Panc1 (cell line): ENCODE measurements at regions not wholly inside any gene's neighbourhood (a gene's known extent, or its start where the extent isn't known, plus 50 kb on each side); places are given as distances from the start of the nearest gene placed in this dataset.

Experiments used
- ATAC-seq: fragments of 200-7000 bp; cut with Tn5 transposase; 2 replicates; pipeline ENCODE4 v1.9.1; 2020; ENCODE audit warnings: mild to moderate bottlenecking, moderate library complexity
- BruUV-seq: library from RNA; stranded (reverse); fragments of 400-500 nt; replicated peaks from 2 replicates; lab custom pipeline; 2021; lab: Mats Ljungman, UMichigan
- CTCF ChIA-PET: fragments of 300-600 bp; sonication (Branson Sonifier 250); formaldehyde crosslinking; loops from one replicate; lab custom pipeline; 2022; ENCODE audit warnings: antibody characterized with exemption; lab: Charles Lee
- POLR2A ChIA-PET: fragments of 300-600 bp; sonication (Branson Sonifier 250); formaldehyde crosslinking; loops from one replicate; lab custom pipeline; 2022; ENCODE audit warnings: antibody characterized with exemption; lab: Charles Lee
- DNase-seq: peaks from one replicate; pipeline ENCODE4 v3.0.0-alpha.2; 2010; ENCODE audit warnings: low read depth, low spot score
- H3K27ac ChIP-seq: 2 replicates; pipeline ENCODE4 v1.5.1; 2011; ENCODE audit warnings: mild to moderate bottlenecking, low read length, inconsistent platforms
- H3K27me3 ChIP-seq: fragments of 200-500 bp; sonication (Bioruptor generic); 2 replicates; pipeline ENCODE4 v1.6.0; 2014; ENCODE audit warnings: low read length, inconsistent platforms; ENCODE audit not compliant: control insufficient read depth, insufficient read depth
- H3K36me3 ChIP-seq: fragments of 200-500 bp; sonication (Bioruptor generic); 2 replicates; pipeline ENCODE4 v1.5.1; 2014; ENCODE audit warnings: inconsistent platforms, mild to moderate bottlenecking, low read length, moderate library complexity; ENCODE audit not compliant: control insufficient read depth, insufficient read depth
- H3K4me1 ChIP-seq: 2 replicates; pipeline ENCODE4 v1.5.1; 2011; ENCODE audit warnings: inconsistent platforms, mild to moderate bottlenecking, low read length, moderate library complexity; ENCODE audit not compliant: control insufficient read depth, insufficient read depth
- H3K4me3 ChIP-seq, 2 experiments: 2 replicates each; pipeline ENCODE4 v1.5.1; 2011 to 2012; ENCODE audit warnings: low read depth in 2 of 2, low read length in 2 of 2, mild to moderate bottlenecking in 2 of 2, inconsistent platforms in 1 of 2, moderate library complexity in 1 of 2
- H3K9me3 ChIP-seq: fragments of 200-500 bp; sonication (Bioruptor generic); 2 replicates; pipeline ENCODE4 v1.5.1; 2014; ENCODE audit warnings: low read depth, mild to moderate bottlenecking, inconsistent platforms, low read length, moderate library complexity; ENCODE audit not compliant: control insufficient read depth, insufficient read depth
- POLR2AphosphoS5 ChIP-seq: IDR thresholded peaks from 2 replicates; pipeline ENCODE4 v1.6.1; 2012; ENCODE audit warnings: mild to moderate bottlenecking, low read depth, low read length, moderate library complexity
- SIN3A ChIP-seq: IDR thresholded peaks from 2 replicates; pipeline ENCODE4 v1.6.1; 2012; ENCODE audit warnings: low read depth, mild to moderate bottlenecking, low read length, moderate library complexity, borderline replicate concordance; ENCODE audit not compliant: insufficient read depth
- TCF7L2 ChIP-seq: IDR thresholded peaks from 2 replicates; pipeline ENCODE4 v1.6.1; 2011; ENCODE audit warnings: mild to moderate bottlenecking, low read depth, low read length, inconsistent platforms
- in situ Hi-C: cut with HindIII; loops from 2 replicates; pipeline ENCODE4 v1.10.0; 2016; ENCODE audit warnings: low sequenced_read_pairs, low pct_unique_long_range_greater_than_20kb
- intact Hi-C: fragments of 100-400 bp; cut with micrococcal nuclease; formaldehyde crosslinking; loops from one replicate; pipeline ENCODE4 v1.10.0; 2022; ENCODE audit not compliant: unreplicated experiment
- TF ChIP-seq, protein P1 (sequence below): fragments of 450-650 bp; IDR thresholded peaks from 2 replicates; pipeline ENCODE4 v1.5.1; 2017; ENCODE audit warnings: mild to moderate bottlenecking
- TF ChIP-seq, protein P2 (sequence below), 2 experiments: IDR thresholded peaks; 2 replicates each; pipeline ENCODE4 v1.6.1; 2011 to 2012; ENCODE audit warnings: low read depth in 2 of 2, control low read depth in 1 of 2, low read length in 1 of 2, mild to moderate bottlenecking in 1 of 2, moderate library complexity in 1 of 2; ENCODE audit not compliant: insufficient read depth in 1 of 2

DNA sequence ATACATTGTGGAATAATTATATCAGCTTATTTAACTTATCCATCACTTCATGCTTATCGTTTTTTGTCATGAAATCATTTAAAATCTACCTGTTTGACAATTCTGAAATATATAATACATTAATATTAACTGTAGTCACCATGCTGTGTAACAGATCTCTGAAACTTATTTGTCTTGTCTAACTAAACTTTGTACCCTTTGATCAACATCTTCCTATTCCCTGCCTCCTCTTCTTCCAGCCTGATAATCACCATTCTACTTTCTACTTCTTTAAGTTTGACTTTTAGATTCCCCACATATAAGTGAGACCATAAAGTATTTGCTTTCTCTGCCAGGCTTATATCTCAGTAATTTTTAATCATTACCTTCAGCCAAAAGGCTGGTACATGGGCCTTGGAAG, 134.2 kb upstream of the LINC00305 start:
- DNase-seq (no peak), ATAC-seq (no peak)
- BruUV-seq = no TSS peak
- Histone ChIP-seq H3K27me3 (no peaks in the 10 kb centered on the region), H3K36me3 (no peaks in the 10 kb centered on the region), H3K9me3 (no peaks in the 10 kb centered on the region), H3K4me1 (no peaks in the 10 kb centered on the region), H3K4me3 (no peak overlapping the region), H3K27ac (no peak overlapping the region)
- ChIA-PET POLR2A (no interaction called here), CTCF (interaction anchor here (0.7 kb wide), 1 partner anchor 18 kb away, joined by 5 read pairs; no protein-coding TSS in a partner anchor)
- TF ChIP-seq, protein P1, sequence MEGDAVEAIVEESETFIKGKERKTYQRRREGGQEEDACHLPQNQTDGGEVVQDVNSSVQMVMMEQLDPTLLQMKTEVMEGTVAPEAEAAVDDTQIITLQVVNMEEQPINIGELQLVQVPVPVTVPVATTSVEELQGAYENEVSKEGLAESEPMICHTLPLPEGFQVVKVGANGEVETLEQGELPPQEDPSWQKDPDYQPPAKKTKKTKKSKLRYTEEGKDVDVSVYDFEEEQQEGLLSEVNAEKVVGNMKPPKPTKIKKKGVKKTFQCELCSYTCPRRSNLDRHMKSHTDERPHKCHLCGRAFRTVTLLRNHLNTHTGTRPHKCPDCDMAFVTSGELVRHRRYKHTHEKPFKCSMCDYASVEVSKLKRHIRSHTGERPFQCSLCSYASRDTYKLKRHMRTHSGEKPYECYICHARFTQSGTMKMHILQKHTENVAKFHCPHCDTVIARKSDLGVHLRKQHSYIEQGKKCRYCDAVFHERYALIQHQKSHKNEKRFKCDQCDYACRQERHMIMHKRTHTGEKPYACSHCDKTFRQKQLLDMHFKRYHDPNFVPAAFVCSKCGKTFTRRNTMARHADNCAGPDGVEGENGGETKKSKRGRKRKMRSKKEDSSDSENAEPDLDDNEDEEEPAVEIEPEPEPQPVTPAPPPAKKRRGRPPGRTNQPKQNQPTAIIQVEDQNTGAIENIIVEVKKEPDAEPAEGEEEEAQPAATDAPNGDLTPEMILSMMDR = no peak
- in situ Hi-C loops = no loop called here
- intact Hi-C loops = no loop called here

DNA sequence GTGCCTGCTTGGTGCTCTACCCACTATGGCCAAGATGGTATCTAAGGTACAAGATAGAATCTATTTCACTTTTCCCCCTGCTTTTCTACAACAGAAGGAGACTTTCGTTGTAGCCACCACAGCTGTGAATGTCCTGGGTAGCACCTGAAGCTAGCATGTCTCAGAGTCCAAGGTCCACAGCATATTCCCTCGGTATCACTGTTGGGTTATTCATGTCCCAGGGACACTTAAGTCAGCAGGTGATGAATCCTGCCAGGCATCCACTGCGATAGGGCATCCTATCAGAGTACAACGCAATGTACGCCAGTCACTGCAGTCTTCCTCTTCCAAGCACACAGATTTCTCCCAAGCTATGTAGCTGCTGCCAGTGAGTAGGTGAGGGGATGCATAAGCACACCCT, 129.1 kb upstream of the LINC00305 start:
- Histone ChIP-seq H3K27me3 (no peaks in the 10 kb centered on the region), H3K9me3 (no peaks in the 10 kb centered on the region), H3K36me3 (no peaks in the 10 kb centered on the region), H3K4me1 (no peaks in the 10 kb centered on the region), H3K4me3 (no peak overlapping the region), H3K27ac (no peak overlapping the region)
- POLR2A ChIA-PET = no interaction called here
- ATAC-seq (no peak), DNase-seq (no peak)
- in situ Hi-C loops = no loop called here
- TF ChIP-seq POLR2AphosphoS5 (no peak), TCF7L2 (no peak), SIN3A (no peak)
- TF ChIP-seq, protein P2, sequence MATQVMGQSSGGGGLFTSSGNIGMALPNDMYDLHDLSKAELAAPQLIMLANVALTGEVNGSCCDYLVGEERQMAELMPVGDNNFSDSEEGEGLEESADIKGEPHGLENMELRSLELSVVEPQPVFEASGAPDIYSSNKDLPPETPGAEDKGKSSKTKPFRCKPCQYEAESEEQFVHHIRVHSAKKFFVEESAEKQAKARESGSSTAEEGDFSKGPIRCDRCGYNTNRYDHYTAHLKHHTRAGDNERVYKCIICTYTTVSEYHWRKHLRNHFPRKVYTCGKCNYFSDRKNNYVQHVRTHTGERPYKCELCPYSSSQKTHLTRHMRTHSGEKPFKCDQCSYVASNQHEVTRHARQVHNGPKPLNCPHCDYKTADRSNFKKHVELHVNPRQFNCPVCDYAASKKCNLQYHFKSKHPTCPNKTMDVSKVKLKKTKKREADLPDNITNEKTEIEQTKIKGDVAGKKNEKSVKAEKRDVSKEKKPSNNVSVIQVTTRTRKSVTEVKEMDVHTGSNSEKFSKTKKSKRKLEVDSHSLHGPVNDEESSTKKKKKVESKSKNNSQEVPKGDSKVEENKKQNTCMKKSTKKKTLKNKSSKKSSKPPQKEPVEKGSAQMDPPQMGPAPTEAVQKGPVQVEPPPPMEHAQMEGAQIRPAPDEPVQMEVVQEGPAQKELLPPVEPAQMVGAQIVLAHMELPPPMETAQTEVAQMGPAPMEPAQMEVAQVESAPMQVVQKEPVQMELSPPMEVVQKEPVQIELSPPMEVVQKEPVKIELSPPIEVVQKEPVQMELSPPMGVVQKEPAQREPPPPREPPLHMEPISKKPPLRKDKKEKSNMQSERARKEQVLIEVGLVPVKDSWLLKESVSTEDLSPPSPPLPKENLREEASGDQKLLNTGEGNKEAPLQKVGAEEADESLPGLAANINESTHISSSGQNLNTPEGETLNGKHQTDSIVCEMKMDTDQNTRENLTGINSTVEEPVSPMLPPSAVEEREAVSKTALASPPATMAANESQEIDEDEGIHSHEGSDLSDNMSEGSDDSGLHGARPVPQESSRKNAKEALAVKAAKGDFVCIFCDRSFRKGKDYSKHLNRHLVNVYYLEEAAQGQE (IDR thresholded peaks at IDR 0.05; ENCODE audit: insufficient read depth in 1 of 2, low read depth in 2 of 2, low read length in 1 of 2) = no peak
- TF ChIP-seq, protein P1 = no peak
- intact Hi-C loops = no loop called here
- CTCF ChIA-PET = no interaction called here
- no TSS peak for BruUV-seq
